K562 (cell line): ENCODE measurements at regions not wholly inside any gene's neighbourhood (a gene's known extent, or its start where the extent isn't known, plus 50 kb on each side); places are given as distances from the start of the nearest gene placed in this dataset.

ENCODE experiments used
- ATAC-seq: fragments of 200-7000 bp; cut with Tn5 transposase; 3 replicates; pipeline ENCODE4 v1.9.1; 2020; ENCODE audit warnings: moderate library complexity
- BruUV-seq: library from RNA; stranded (reverse); fragments of 400-500 nt; replicated peaks from 2 replicates; lab custom pipeline; 2021; lab: Mats Ljungman, UMichigan
- CTCF ChIA-PET: fragments of 300-600 bp; formaldehyde crosslinking; extraction: SDS; loops from one replicate; lab custom pipeline; 2021; ENCODE audit warnings: low intra/inter-chr PET ratio; lab: Yijun Ruan, JAX
- POLR2A ChIA-PET: fragments of 300-600, 350-650 bp; sonication (Branson Sonifier 250); formaldehyde crosslinking; extraction: SDS; loops from one replicate; lab custom pipeline; 2021; ENCODE audit warnings: antibody characterized with exemption, inconsistent platforms; lab: Yijun Ruan, JAX
- DNase-seq, 4 experiments: peaks; one replicate each; pipeline versions ENCODE4 v3.0.0 to v3.0.0-alpha.2; 2011 to 2018; ENCODE audit warnings: low spot score in 3 of 4, mixed read lengths in 3 of 4; ENCODE audit errors: extremely low read depth in 1 of 4
- FAIRE-seq: peaks from 2 replicates; lab custom pipeline; 2011; peaks lifted over from hg19 to GRCh38; lab: Jason Lieb, UNC
- H2AFZ ChIP-seq: 2 replicates; pipeline ENCODE4 v1.6.0; 2011; ENCODE audit warnings: low read depth, low read length, control low read depth, inconsistent platforms
- H3K27ac ChIP-seq: fragments of 200-600 bp; 3 replicates; pipeline ENCODE4 v1.8.0; 2011; ENCODE audit warnings: low read depth, mild to moderate bottlenecking, control low read depth, inconsistent platforms, low read length, moderate library complexity, mixed read lengths; ENCODE audit errors: extremely low read depth
- H3K27me3 ChIP-seq, 2 experiments: fragments of 300-600 bp in 1 of 2; 2 replicates in 1 of 2; 3 replicates in 1 of 2; pipeline versions ENCODE4 v1.6.0 to v1.8.0; 2011; ENCODE audit warnings: inconsistent platforms in 2 of 2, low read length in 2 of 2, mild to moderate bottlenecking in 1 of 2, mixed read lengths in 1 of 2, moderate library complexity in 1 of 2; ENCODE audit not compliant: control insufficient read depth in 2 of 2, insufficient read depth in 2 of 2
- H3K36me3 ChIP-seq: fragments of 300-600 bp; 3 replicates; pipeline ENCODE4 v1.8.0; 2011; ENCODE audit warnings: mild to moderate bottlenecking, low read length, inconsistent platforms; ENCODE audit not compliant: control insufficient read depth, insufficient read depth
- H3K4me1 ChIP-seq, 2 experiments: fragments of 200-600 bp in 1 of 2; replicated peaks in 1 of 2; 2 replicates in 1 of 2; 3 replicates in 1 of 2; pipeline versions ENCODE4 v1.5.1 to v1.8.0; 2011; ENCODE audit warnings: inconsistent platforms in 2 of 2, low read length in 2 of 2, mild to moderate bottlenecking in 1 of 2, mixed read lengths in 1 of 2, moderate library complexity in 1 of 2; ENCODE audit not compliant: control insufficient read depth in 2 of 2, insufficient read depth in 2 of 2
- H3K4me2 ChIP-seq: 2 replicates; pipeline ENCODE4 v1.6.1; 2011; ENCODE audit warnings: low read length, control low read depth, inconsistent platforms, mixed read lengths; ENCODE audit not compliant: insufficient read depth
- H3K4me3 ChIP-seq: fragments of 200-600 bp; sonication (generic), shearing (Covaris generic); 2 replicates; pipeline ENCODE4 v1.5.1; 2016; ENCODE audit warnings: control low read depth, inconsistent platforms
- H3K79me2 ChIP-seq: fragments of 200-600 bp; 3 replicates; pipeline ENCODE4 v1.8.0; 2011; ENCODE audit warnings: low read length, inconsistent platforms; ENCODE audit not compliant: control insufficient read depth, insufficient read depth
- H3K9ac ChIP-seq, 2 experiments: 2 replicates each; pipeline versions ENCODE4 v1.6.0 to v1.6.1; 2011; ENCODE audit warnings: low read depth in 2 of 2, low read length in 2 of 2, control low read depth in 1 of 2, inconsistent platforms in 1 of 2, mild to moderate bottlenecking in 1 of 2, mixed read lengths in 1 of 2; ENCODE audit not compliant: insufficient read depth in 1 of 2
- H3K9me1 ChIP-seq: one replicate; pipeline ENCODE4 v1.6.0; 2011; ENCODE audit warnings: inconsistent platforms, mild to moderate bottlenecking, low read length, moderate library complexity; ENCODE audit not compliant: control insufficient read depth, insufficient read depth
- H3K9me3 ChIP-seq: replicated peaks from 2 replicates; pipeline ENCODE4 v1.5.1; 2011; ENCODE audit warnings: low read depth, low read length, inconsistent platforms; ENCODE audit not compliant: control insufficient read depth, insufficient read depth
- H4K20me1 ChIP-seq: replicated peaks from 2 replicates; pipeline ENCODE4 v1.6.1; 2011; ENCODE audit warnings: low read length, inconsistent platforms, mixed read lengths; ENCODE audit not compliant: control insufficient read depth, insufficient read depth
- KDM5B ChIP-seq: fragments of 200-600 bp; sonication (generic); IDR thresholded peaks from 2 replicates; pipeline ENCODE4 v1.6.1; 2012; ENCODE audit warnings: low read depth, mild to moderate bottlenecking, moderate library complexity, low read length, control low read depth, inconsistent platforms; ENCODE audit not compliant: insufficient replicate concordance
- NFXL1 ChIP-seq: fragments of 450-650 bp; formaldehyde crosslinking; IDR thresholded peaks from 2 replicates; pipeline ENCODE4 v1.4.0; 2021; ENCODE audit warnings: mild to moderate bottlenecking
- PHB2 ChIP-seq: fragments of 450-650 bp; IDR thresholded peaks from 2 replicates; pipeline ENCODE4 v1.6.1; 2017; ENCODE audit warnings: low read depth
- REST ChIP-seq, 2 experiments: fragments of 450-650 bp; formaldehyde crosslinking in 1 of 2; IDR thresholded peaks; 2 replicates each; pipeline versions ENCODE4 v1.4.0 to v1.6.1; 2014 to 2020; ENCODE audit warnings: mild to moderate bottlenecking in 2 of 2, borderline replicate concordance in 1 of 2, low read depth in 1 of 2
- SIN3B ChIP-seq: fragments of 450-650 bp; IDR thresholded peaks from 2 replicates; pipeline ENCODE4 v1.6.1; 2017; ENCODE audit warnings: low read depth, mild to moderate bottlenecking, moderate library complexity
- ZBTB9 ChIP-seq: fragments of 450-650 bp; formaldehyde crosslinking; IDR thresholded peaks from 2 replicates; pipeline ENCODE4 v1.4.0; 2020; ENCODE audit warnings: mild to moderate bottlenecking, moderate library complexity
- WGBS: fragments of 100-300 bp; shearing (Covaris generic); methylation state at CpG from one replicate; pipeline ENCODE4 v1.1.6; 2016; ENCODE audit warnings: low coverage, mixed read lengths; ENCODE audit not compliant: insufficient coverage; ENCODE audit errors: missing lambda C conversion rate; 5-methylcytosine and 5-hydroxymethylcytosine counted together
- in situ Hi-C: fragments of 300-500 bp; cut with MboI; formaldehyde crosslinking; loops from 4 replicates; pipeline ENCODE4 v1.15.0; 2018; ENCODE audit warnings: inconsistent platforms, mixed read lengths
- intact Hi-C: fragments of 100-400 bp; cut with micrococcal nuclease; formaldehyde crosslinking; loops from 2 replicates; pipeline ENCODE4 v1.14.2; 2022
- TF ChIP-seq, protein P1 (sequence below): fragments of 450-650 bp; IDR thresholded peaks from 2 replicates; pipeline ENCODE4 v1.6.1; 2017; ENCODE audit warnings: antibody characterized with exemption, mild to moderate bottlenecking

GRCh38 chr13:79070343-79070974 is 335.6 kb downstream of the RBM26 start:
- H2AFZ ChIP-seq: no peak overlapping the region
- intact Hi-C loops: no loop called here
- in situ Hi-C loops: no loop called here
- no TSS peak for BruUV-seq
- no peaks in the 10 kb centered on the region for H3K9me3 ChIP-seq
- FAIRE-seq (no peak), DNase-seq (no peak), ATAC-seq (no peak)
- no peak overlapping the region for H3K27ac ChIP-seq
- H3K4me2 ChIP-seq: no peak overlapping the region
- CTCF ChIA-PET: no interaction called here
- no peaks in the 10 kb centered on the region for H3K4me1 ChIP-seq
- no peaks in the 10 kb centered on the region for H3K79me2 ChIP-seq
- no peak overlapping the region for H3K4me3 ChIP-seq
- H4K20me1 ChIP-seq: no peaks in the 10 kb centered on the region
- no peaks in the 10 kb centered on the region for H3K27me3 ChIP-seq
- no peak overlapping the region for H3K9ac ChIP-seq
- H3K9me1 ChIP-seq: no peaks in the 10 kb centered on the region
- WGBS: 0% methylated on average over 4 of the region's 4 CpGs
- H3K36me3 ChIP-seq: no peaks in the 10 kb centered on the region
- POLR2A ChIA-PET: interaction anchor here (0.6 kb wide), 1 partner anchor 1578 kb away, joined by 3 read pairs; no protein-coding TSS in a partner anchor
- TF ChIP-seq PHB2 (no peak), REST (IDR thresholded peaks at IDR 0.05; ENCODE audit: borderline replicate concordance) (no peak), REST (CRISPR knock-in tag; IDR thresholded peaks at IDR 0.05; ENCODE audit: low read depth) (no peak), SIN3B (no peak), ZBTB9 (CRISPR knock-in tag) (no peak), NFXL1 (CRISPR knock-in tag) (no peak), KDM5B (no peak)
- TF ChIP-seq, protein P1, sequence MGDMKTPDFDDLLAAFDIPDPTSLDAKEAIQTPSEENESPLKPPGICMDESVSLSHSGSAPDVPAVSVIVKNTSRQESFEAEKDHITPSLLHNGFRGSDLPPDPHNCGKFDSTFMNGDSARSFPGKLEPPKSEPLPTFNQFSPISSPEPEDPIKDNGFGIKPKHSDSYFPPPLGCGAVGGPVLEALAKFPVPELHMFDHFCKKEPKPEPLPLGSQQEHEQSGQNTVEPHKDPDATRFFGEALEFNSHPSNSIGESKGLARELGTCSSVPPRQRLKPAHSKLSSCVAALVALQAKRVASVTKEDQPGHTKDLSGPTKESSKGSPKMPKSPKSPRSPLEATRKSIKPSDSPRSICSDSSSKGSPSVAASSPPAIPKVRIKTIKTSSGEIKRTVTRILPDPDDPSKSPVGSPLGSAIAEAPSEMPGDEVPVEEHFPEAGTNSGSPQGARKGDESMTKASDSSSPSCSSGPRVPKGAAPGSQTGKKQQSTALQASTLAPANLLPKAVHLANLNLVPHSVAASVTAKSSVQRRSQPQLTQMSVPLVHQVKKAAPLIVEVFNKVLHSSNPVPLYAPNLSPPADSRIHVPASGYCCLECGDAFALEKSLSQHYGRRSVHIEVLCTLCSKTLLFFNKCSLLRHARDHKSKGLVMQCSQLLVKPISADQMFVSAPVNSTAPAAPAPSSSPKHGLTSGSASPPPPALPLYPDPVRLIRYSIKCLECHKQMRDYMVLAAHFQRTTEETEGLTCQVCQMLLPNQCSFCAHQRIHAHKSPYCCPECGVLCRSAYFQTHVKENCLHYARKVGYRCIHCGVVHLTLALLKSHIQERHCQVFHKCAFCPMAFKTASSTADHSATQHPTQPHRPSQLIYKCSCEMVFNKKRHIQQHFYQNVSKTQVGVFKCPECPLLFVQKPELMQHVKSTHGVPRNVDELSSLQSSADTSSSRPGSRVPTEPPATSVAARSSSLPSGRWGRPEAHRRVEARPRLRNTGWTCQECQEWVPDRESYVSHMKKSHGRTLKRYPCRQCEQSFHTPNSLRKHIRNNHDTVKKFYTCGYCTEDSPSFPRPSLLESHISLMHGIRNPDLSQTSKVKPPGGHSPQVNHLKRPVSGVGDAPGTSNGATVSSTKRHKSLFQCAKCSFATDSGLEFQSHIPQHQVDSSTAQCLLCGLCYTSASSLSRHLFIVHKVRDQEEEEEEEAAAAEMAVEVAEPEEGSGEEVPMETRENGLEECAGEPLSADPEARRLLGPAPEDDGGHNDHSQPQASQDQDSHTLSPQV: no peak
